ENCODE measurements at regions not wholly inside any gene's neighbourhood (a gene's known extent, or its start where the extent isn't known, plus 50 kb on each side); places are given as distances from the start of the nearest gene placed in this dataset.

- no peak for DNase-seq (ENCODE audit: low spot score)
- Histone ChIP-seq H3K4ac (ENCODE audit: low read length) (no peak overlapping the region), H3K9ac (ENCODE audit: low read depth, low read length, poor library complexity) (no peak overlapping the region), H3K18ac (ENCODE audit: low read length) (no peak overlapping the region), H3K23ac (ENCODE audit: low read depth, low read length, poor library complexity) (no peak overlapping the region), H3K4me2 (ENCODE audit: insufficient read depth, low read length, poor library complexity, severe bottlenecking) (no peak overlapping the region), H2BK5ac (ENCODE audit: low read length) (no peak overlapping the region), H3K27me3 (ENCODE audit: control insufficient read depth in 3 of 3, insufficient read depth in 3 of 3, low read depth in 1 of 3, low read length in 3 of 3) (peaks cover 0 to 3% (median 0%) of the 10 kb centered on the region in 3 experiments), H2AFZ (ENCODE audit: low read length) (no peak overlapping the region), H3K36me3 (replicated peaks in 1 of 2; ENCODE audit: control insufficient read depth in 2 of 2, insufficient read depth in 2 of 2, low read length in 2 of 2) (no peaks in the 10 kb centered on the region), H3K27ac (replicated peaks; ENCODE audit: low read length) (no peak overlapping the region), H2AK5ac (ENCODE audit: low read depth, low read length) (no peak overlapping the region), H3K4me3 (ENCODE audit: low read length in 2 of 2) (no peak overlapping the region), H4K91ac (ENCODE audit: low read depth, low read length, poor library complexity) (no peak overlapping the region), H3K14ac (ENCODE audit: low read length) (no peak overlapping the region), H2BK120ac (ENCODE audit: low read depth, low read length) (no peak overlapping the region), H2BK15ac (ENCODE audit: low read length) (no peak overlapping the region), H3K4me1 (ENCODE audit: control insufficient read depth in 2 of 2, insufficient read depth in 1 of 2, low read depth in 1 of 2, low read length in 2 of 2) (peaks cover 8 to 28% of the 10 kb centered on the region in 2 donors), H4K8ac (ENCODE audit: low read depth, low read length) (no peak overlapping the region), H3K9me3 (replicated peaks in 1 of 2; ENCODE audit: control insufficient read depth in 2 of 2, insufficient read depth in 1 of 2, low read depth in 1 of 2, low read length in 2 of 2) (no peaks in the 10 kb centered on the region), H3K79me1 (ENCODE audit: low read depth, low read length) (no peaks in the 10 kb centered on the region), H2BK12ac (ENCODE audit: low read length) (no peak overlapping the region)
- WGBS, 2 donors (ENCODE audit: extremely low coverage in 2 of 2, insufficient read length in 2 of 2, insufficient replicate concordance in 1 of 2) = no CpG with 5 or more reads among the region's 4 CpGs
Observed at GRCh38 chr2:134777593-134777992, 58.8 kb upstream of the TMEM163 start.

GRCh38 chr2:134778372-134778771, 59.6 kb upstream of the TMEM163 start:
- Histone ChIP-seq H3K18ac (ENCODE audit: low read length) (no peak overlapping the region), H3K27ac (replicated peaks; ENCODE audit: low read length) (no peak overlapping the region), H4K8ac (ENCODE audit: low read depth, low read length) (no peak overlapping the region), H3K4me2 (ENCODE audit: insufficient read depth, low read length, poor library complexity, severe bottlenecking) (no peak overlapping the region), H3K4me3 (ENCODE audit: low read length in 2 of 2) (no peak overlapping the region), H2BK15ac (ENCODE audit: low read length) (no peak overlapping the region), H3K4me1 (ENCODE audit: control insufficient read depth in 2 of 2, insufficient read depth in 1 of 2, low read depth in 1 of 2, low read length in 2 of 2) (peaks cover 7 to 23% of the 10 kb centered on the region in 2 donors), H3K23ac (ENCODE audit: low read depth, low read length, poor library complexity) (no peak overlapping the region), H3K4ac (ENCODE audit: low read length) (no peak overlapping the region), H3K9ac (ENCODE audit: low read depth, low read length, poor library complexity) (no peak overlapping the region), H2AK5ac (ENCODE audit: low read depth, low read length) (no peak overlapping the region), H3K14ac (ENCODE audit: low read length) (no peak overlapping the region), H3K27me3 (ENCODE audit: control insufficient read depth in 3 of 3, insufficient read depth in 3 of 3, low read depth in 1 of 3, low read length in 3 of 3) (peaks cover 0 to 3% (median 0%) of the 10 kb centered on the region in 3 experiments), H2BK12ac (ENCODE audit: low read length) (no peak overlapping the region), H2AFZ (ENCODE audit: low read length) (no peak overlapping the region), H3K79me1 (ENCODE audit: low read depth, low read length) (no peaks in the 10 kb centered on the region), H4K91ac (ENCODE audit: low read depth, low read length, poor library complexity) (no peak overlapping the region), H2BK5ac (ENCODE audit: low read length) (no peak overlapping the region), H3K9me3 (replicated peaks in 1 of 2; ENCODE audit: control insufficient read depth in 2 of 2, insufficient read depth in 1 of 2, low read depth in 1 of 2, low read length in 2 of 2) (no peaks in the 10 kb centered on the region), H2BK120ac (ENCODE audit: low read depth, low read length) (no peak overlapping the region), H3K36me3 (replicated peaks in 1 of 2; ENCODE audit: control insufficient read depth in 2 of 2, insufficient read depth in 2 of 2, low read length in 2 of 2) (no peaks in the 10 kb centered on the region)
- DNase-seq (ENCODE audit: low spot score) = no peak
- no CpG with 5 or more reads among the region's 4 CpGs for WGBS, 2 donors (ENCODE audit: extremely low coverage in 2 of 2, insufficient read length in 2 of 2, insufficient replicate concordance in 1 of 2)

- no peaks in the 10 kb centered on the region for H3K27me3 ChIP-seq (ENCODE audit: control insufficient read depth in 3 of 3, insufficient read depth in 3 of 3, low read depth in 1 of 3, low read length in 3 of 3)
- H3K14ac ChIP-seq (ENCODE audit: low read length) = no peak overlapping the region
- H2BK12ac ChIP-seq (ENCODE audit: low read length) = no peak overlapping the region
- WGBS, 2 donors (ENCODE audit: extremely low coverage in 2 of 2, insufficient read length in 2 of 2, insufficient replicate concordance in 1 of 2) = no CpG with 5 or more reads among the region's 1 CpG
- no peak overlapping the region for H3K27ac ChIP-seq (replicated peaks; ENCODE audit: low read length)
- H3K18ac ChIP-seq (ENCODE audit: low read length) = no peak overlapping the region
- H2BK5ac ChIP-seq (ENCODE audit: low read length) = no peak overlapping the region
- no peaks in the 10 kb centered on the region for H3K79me1 ChIP-seq (ENCODE audit: low read depth, low read length)
- H3K4ac ChIP-seq (ENCODE audit: low read length) = no peak overlapping the region
- H3K4me3 ChIP-seq (ENCODE audit: low read length in 2 of 2) = no peak overlapping the region
- no peak overlapping the region for H3K4me2 ChIP-seq (ENCODE audit: insufficient read depth, low read length, poor library complexity, severe bottlenecking)
- no peak overlapping the region for H2BK15ac ChIP-seq (ENCODE audit: low read length)
- H3K9ac ChIP-seq (ENCODE audit: low read depth, low read length, poor library complexity) = no peak overlapping the region
- H3K23ac ChIP-seq (ENCODE audit: low read depth, low read length, poor library complexity) = no peak overlapping the region
- H3K36me3 ChIP-seq (replicated peaks in 1 of 2; ENCODE audit: control insufficient read depth in 2 of 2, insufficient read depth in 2 of 2, low read length in 2 of 2) = no peaks in the 10 kb centered on the region
- H2AK5ac ChIP-seq (ENCODE audit: low read depth, low read length) = no peak overlapping the region
- H4K8ac ChIP-seq (ENCODE audit: low read depth, low read length) = no peak overlapping the region
- no peaks in the 10 kb centered on the region for H3K9me3 ChIP-seq (replicated peaks in 1 of 2; ENCODE audit: control insufficient read depth in 2 of 2, insufficient read depth in 1 of 2, low read depth in 1 of 2, low read length in 2 of 2)
- H2BK120ac ChIP-seq (ENCODE audit: low read depth, low read length) = no peak overlapping the region
- H2AFZ ChIP-seq (ENCODE audit: low read length) = no peak overlapping the region
- H4K91ac ChIP-seq (ENCODE audit: low read depth, low read length, poor library complexity) = no peak overlapping the region
- no peak for DNase-seq (ENCODE audit: low spot score)
- H3K4me1 ChIP-seq (ENCODE audit: control insufficient read depth in 2 of 2, insufficient read depth in 1 of 2, low read depth in 1 of 2, low read length in 2 of 2) = peaks cover 0 to 3% of the 10 kb centered on the region in 2 donors
Observed at GRCh38 chr2:134780972-134781371, 57.4 kb upstream of the ACMSD start.

- WGBS, 2 donors (ENCODE audit: extremely low coverage in 2 of 2, insufficient read length in 2 of 2, insufficient replicate concordance in 1 of 2) = no CpG with 5 or more reads among the region's 7 CpGs
- H2AFZ ChIP-seq (ENCODE audit: low read length) = no peak overlapping the region
Observed at GRCh38 chr2:134782107-134782506, 56.3 kb upstream of the ACMSD start.

More at GRCh38 chr2:134782107-134782506, 56.3 kb upstream of the ACMSD start:
- Histone ChIP-seq H2BK5ac (ENCODE audit: low read length) (no peak overlapping the region), H3K9me3 (replicated peaks in 1 of 2; ENCODE audit: control insufficient read depth in 2 of 2, insufficient read depth in 1 of 2, low read depth in 1 of 2, low read length in 2 of 2) (no peaks in the 10 kb centered on the region), H3K4me1 (ENCODE audit: control insufficient read depth in 2 of 2, insufficient read depth in 1 of 2, low read depth in 1 of 2, low read length in 2 of 2) (no peaks in the 10 kb centered on the region), H2BK12ac (ENCODE audit: low read length) (no peak overlapping the region), H3K23ac (ENCODE audit: low read depth, low read length, poor library complexity) (no peak overlapping the region), H3K4me3 (ENCODE audit: low read length in 2 of 2) (no peak overlapping the region), H3K14ac (ENCODE audit: low read length) (no peak overlapping the region), H4K8ac (ENCODE audit: low read depth, low read length) (no peak overlapping the region), H3K4ac (ENCODE audit: low read length) (no peak overlapping the region), H2BK15ac (ENCODE audit: low read length) (no peak overlapping the region), H3K79me1 (ENCODE audit: low read depth, low read length) (no peaks in the 10 kb centered on the region), H3K18ac (ENCODE audit: low read length) (no peak overlapping the region), H3K27ac (replicated peaks; ENCODE audit: low read length) (no peak overlapping the region), H4K91ac (ENCODE audit: low read depth, low read length, poor library complexity) (no peak overlapping the region), H2AK5ac (ENCODE audit: low read depth, low read length) (no peak overlapping the region), H2BK120ac (ENCODE audit: low read depth, low read length) (no peak overlapping the region), H3K9ac (ENCODE audit: low read depth, low read length, poor library complexity) (no peak overlapping the region), H3K4me2 (ENCODE audit: insufficient read depth, low read length, poor library complexity, severe bottlenecking) (no peak overlapping the region), H3K27me3 (ENCODE audit: control insufficient read depth in 3 of 3, insufficient read depth in 3 of 3, low read depth in 1 of 3, low read length in 3 of 3) (no peaks in the 10 kb centered on the region), H3K36me3 (replicated peaks in 1 of 2; ENCODE audit: control insufficient read depth in 2 of 2, insufficient read depth in 2 of 2, low read length in 2 of 2) (no peaks in the 10 kb centered on the region)
- no peak for DNase-seq (ENCODE audit: low spot score)
